Activated CD8-positive, alpha-beta memory T cell treated with anti-CD3 and anti-CD28 coated beads for 48 hours (primary cell): ENCODE measurements at regions not wholly inside any gene's neighbourhood (a gene's known extent, or its start where the extent isn't known, plus 50 kb on each side); places are given as distances from the start of the nearest gene placed in this dataset.
A peak's percentile ranks its signal among the peaks of the same experiment; 100 is the strongest.
"Not testable (repeated sequence)": the region's sequence is repeated elsewhere in the genome, so short reads cannot be mapped to it uniquely, and the experiment has no call there.

Experiments used
- DNase-seq, 3 experiments: peaks; one replicate each; pipeline ENCODE4 v3.0.0-alpha.2; 2020; ENCODE audit warnings: low read depth in 2 of 3, low spot score in 2 of 3

DNA sequence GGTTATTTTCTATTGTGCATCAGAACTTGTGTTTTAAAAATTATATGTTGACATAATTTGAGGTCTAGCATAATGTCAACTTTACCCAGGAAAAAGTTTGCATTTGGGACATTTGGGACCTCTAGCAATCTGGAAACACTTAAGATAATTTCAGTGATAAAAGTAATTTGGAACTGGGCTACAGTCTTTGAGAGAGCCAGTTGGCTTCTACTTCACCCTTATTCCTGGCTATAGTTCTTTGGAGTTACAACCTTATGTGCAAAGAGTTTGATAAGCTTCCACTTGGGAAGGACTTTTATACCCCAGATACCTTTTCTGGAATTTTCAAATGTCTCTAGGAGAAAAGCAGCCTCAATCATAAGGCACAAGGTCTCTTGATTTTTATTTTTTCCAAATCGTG is 139.3 kb downstream of the ARRDC3 start:
- DNase-seq = no peak

- DNase-seq = no peak
These were observed 139.8 kb downstream of the ARRDC3 start for GRCh38 chr5:91243286-91243685.

GRCh38 chr5:91241460-91241859 is 141.7 kb downstream of the ARRDC3 start:
- not testable (repeated sequence) for DNase-seq

GRCh38 chr5:91240175-91240574 is 142.9 kb downstream of the ARRDC3 start:
- no peak for DNase-seq

DNA sequence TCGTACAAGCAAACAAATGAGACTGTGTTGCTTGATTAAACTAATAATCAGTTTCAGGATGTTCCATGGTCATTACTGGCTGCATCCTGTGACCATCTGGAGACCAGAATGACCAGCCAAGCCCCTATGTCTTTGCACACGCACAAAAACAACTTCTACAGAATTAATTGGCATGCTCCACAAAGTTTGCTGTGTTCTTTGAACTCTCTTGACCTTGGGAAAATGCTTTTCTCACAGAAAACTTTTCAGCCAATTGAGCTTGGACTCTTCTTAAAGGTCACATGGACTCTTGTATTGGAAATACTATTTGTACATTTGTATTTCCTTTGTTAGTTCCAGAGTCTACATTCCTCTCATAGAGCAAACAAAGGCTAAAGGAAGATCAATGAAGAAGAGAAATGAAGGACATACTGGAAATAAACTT is 147.8 kb downstream of the ARRDC3 start:
- no peak for DNase-seq

GRCh38 chr5:91232523-91232922 is 150.6 kb downstream of the ARRDC3 start:
- no peak for DNase-seq

GRCh38 chr5:91229031-91229727 is 153.9 kb downstream of the ARRDC3 start:
- no peak for DNase-seq

- no peak for DNase-seq
These were observed 154.9 kb downstream of the ARRDC3 start for GRCh38 chr5:91228188-91228587.

DNA sequence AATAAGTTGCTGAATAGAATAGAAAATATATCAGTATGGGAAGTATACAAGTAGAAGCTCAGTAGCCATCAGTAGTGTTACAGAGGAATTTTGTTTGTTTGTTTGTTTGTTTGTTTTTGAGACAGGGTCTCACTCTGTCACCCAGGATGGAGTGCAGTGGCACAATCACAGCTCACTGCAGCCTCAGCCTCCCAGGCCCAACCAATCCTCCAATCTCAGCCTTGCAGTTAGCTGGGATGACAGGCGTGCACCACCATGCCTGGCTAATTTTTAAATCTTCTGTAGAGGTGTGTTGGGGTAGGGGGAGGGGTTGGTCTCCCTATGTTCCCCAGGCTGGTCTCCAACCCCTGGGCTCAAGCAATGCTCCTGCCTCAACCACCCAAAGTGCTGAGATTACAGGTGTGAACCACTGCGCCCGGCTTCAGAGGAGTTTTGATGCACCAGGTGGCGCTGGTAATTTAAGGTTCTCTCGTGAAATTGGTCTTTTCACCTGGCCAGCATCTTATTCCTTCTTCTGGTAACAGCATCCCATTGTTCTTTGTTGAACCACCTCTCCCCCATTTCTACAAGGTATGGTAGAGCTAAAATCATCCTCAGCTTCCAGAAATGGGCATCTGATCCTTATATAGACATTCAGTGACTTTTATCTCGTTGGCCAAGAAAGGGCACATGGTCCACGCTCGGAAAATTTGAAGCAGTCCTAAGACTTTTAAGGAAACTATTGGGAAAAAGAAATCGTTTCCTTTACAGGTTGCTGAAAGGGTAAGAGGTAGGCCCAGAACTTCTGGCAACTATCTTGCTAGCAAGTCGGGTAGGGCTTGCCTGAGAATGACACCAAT is 157.1 kb downstream of the ARRDC3 start:
- peak in 2 of 3 experiments; percentile 6 to 8 for DNase-seq

DNA sequence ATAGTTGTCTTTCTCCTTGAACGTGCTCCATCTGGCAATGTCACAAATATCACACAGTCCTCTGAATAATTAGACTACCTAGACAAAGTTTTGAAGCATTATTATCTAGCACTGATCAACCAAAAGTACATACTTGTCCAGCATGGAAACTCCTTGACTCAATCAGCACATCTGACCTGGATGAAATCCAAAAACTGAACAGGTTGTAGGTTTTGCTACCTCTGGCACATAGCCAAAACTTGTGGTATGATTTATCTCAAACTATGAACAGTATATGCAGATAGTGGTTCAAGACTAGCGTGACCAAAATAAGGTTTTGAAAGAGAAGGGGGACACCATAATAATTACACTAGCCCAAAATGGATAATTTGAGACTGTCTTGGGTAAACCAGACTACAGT is 158.1 kb downstream of the ARRDC3 start:
- DNase-seq = no peak

- DNase-seq = no peak
These were observed 158.7 kb downstream of the ARRDC3 start for GRCh38 chr5:91224456-91224855.

DNA sequence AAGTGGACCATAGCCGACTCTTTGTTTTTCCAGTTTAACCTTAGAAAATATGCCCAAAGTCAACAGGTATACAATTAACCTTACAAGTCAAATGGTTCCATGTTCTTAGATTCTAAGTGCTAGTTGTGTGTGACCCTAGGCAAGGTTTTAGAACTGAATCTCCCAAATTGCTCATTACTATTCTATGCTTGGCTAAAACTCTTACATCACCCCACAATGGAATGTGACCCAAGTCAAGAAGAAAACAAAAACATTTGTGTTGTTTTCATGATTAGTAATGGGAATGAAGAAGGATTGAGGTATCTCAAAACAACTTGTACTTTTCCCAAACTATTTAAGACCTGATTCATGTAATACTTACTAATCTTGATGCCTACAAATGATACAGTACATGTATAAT is 159.2 kb downstream of the ARRDC3 start:
- no peak for DNase-seq

DNA sequence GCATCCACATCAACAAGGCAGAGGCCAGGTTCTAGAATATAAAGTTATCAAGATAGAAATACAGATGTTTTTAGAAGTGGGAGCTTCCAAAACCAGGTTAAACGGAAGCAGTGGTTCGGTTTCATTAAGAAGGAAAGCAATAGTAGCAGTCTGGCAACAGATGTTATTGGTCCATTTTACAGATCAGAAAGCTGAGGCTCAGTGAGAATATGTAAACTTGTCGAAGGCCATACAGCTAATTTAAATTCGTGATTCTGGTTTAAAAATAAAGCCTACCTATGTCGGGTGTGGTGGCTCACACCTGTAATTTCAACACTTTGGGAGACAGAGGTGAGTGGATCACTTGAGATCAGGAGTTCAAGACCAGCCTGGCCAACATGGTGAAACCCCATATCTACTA is 160.6 kb downstream of the ARRDC3 start:
- no peak for DNase-seq

GRCh38 chr5:91221917-91222316 is 161.2 kb downstream of the ARRDC3 start:
- no peak for DNase-seq

- no peak for DNase-seq
These were observed 163.2 kb downstream of the ARRDC3 start for GRCh38 chr5:91219803-91220371.

- no peak for DNase-seq
These were observed 163.9 kb downstream of the ARRDC3 start for GRCh38 chr5:91219091-91219802.

DNA sequence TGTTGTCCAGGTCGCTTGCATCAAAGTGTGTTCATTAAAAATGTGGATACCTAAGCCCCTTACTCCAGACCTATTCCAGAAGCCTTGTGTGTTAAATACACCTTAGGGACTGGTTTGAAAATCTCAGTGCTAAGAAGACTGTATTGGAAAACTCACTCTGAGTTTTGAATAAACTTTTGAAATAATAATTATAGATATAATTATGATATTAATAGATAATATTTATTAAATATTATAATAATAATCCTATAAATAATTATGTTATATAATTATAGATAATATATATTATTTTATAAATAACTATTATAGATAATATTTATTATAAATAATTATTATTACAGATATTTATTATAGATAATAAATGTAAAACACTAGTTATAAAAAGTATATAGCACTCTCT is 165.3 kb downstream of the ARRDC3 start:
- no peak for DNase-seq

DNA sequence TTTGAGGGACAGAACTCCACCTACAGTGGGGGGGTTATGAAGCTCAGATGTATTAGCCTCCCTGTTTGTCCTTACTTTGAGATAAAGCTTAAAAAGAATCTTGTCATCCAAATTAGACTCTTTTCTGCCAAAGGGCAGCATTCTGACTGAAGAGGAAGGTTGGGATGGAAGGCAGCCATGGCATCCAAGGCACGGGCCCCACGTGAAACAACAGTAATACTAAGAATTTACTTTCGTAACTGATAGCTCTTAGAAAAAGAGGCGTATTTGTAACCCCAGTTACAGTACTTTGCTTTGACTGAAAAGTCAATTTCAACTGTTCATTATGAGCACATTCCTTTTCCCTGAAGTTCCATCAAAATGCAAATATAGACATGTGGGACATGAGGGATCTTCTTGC is 168.5 kb downstream of the ARRDC3 start:
- DNase-seq = no peak
